ENCODE measurements at regions not wholly inside any gene's neighbourhood (a gene's known extent, or its start where the extent isn't known, plus 50 kb on each side); places are given as distances from the start of the nearest gene placed in this dataset.

DNA sequence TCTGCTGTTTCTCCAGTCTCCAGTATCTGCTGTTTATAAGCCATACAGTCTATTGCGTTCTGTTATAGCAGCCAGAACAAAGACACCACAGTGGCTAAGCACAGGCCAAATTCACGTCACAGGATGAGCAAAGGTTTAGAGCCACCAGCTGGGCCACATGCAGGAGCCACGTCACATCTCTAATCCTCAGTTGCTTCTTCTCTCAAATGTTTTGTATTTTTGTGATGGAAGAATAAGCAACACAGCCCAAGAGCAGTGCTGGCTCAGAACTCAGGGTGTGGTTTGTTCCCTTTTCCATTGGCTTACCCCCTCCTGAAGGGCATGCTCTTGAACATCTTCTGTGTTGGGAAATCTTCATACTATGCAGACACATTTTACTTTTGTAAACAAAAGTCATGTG, 309.4 kb upstream of the CDH5 start:
- H3K9ac ChIP-seq (ENCODE audit: low read length) = no peak overlapping the region
- H4K20me1 ChIP-seq (ENCODE audit: insufficient read depth) = no peaks in the 10 kb centered on the region
- H3K36me3 ChIP-seq (ENCODE audit: control insufficient read depth in 1 of 2, insufficient read depth in 2 of 2, low read length in 2 of 2) = no peaks in the 10 kb centered on the region
- intact Hi-C loops (cut with micrococcal nuclease) = no loop called here
- no peaks in the 10 kb centered on the region for H3K9me3 ChIP-seq (ENCODE audit: control insufficient read depth in 1 of 2, insufficient read depth in 1 of 2, low read depth in 1 of 2, low read length in 2 of 2)
- BruUV-seq (replicated peaks) = no TSS peak
- H3K9me2 ChIP-seq (ENCODE audit: insufficient read depth) = no peaks in the 10 kb centered on the region
- no peak for DNase-seq (ENCODE audit: low read depth, low spot score)
- ChIA-PET RAD21 (ENCODE audit: low non-redundant PET in 1 of 2, low total read pairs in 2 of 2, uncharacterized antibody in 2 of 2, unreplicated experiment in 2 of 2) (no interaction called here), POLR2A (no interaction called here), CTCF (no interaction called here)
- TF ChIP-seq, protein P1, sequence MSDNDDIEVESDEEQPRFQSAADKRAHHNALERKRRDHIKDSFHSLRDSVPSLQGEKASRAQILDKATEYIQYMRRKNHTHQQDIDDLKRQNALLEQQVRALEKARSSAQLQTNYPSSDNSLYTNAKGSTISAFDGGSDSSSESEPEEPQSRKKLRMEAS (IDR thresholded peaks at IDR 0.05) = no peak
- TF ChIP-seq FOSL1 (IDR thresholded peaks at IDR 0.05; ENCODE audit: low read depth) (no peak), CEBPB (IDR thresholded peaks at IDR 0.05; ENCODE audit: low read depth) (no peak), ATF3 (IDR thresholded peaks at IDR 0.05) (no peak), POLR2AphosphoS5 (IDR thresholded peaks at IDR 0.05; ENCODE audit: low read depth, low read length) (no peak), CBX3 (IDR thresholded peaks at IDR 0.05; ENCODE audit: low read depth) (no peak), EGR1 (IDR thresholded peaks at IDR 0.05; ENCODE audit: low read depth) (no peak), SRF (IDR thresholded peaks at IDR 0.05; ENCODE audit: low read depth) (no peak), ZBTB33 (IDR thresholded peaks at IDR 0.05; ENCODE audit: extremely low read depth, insufficient replicate concordance, low read length) (no peak), JUND (IDR thresholded peaks at IDR 0.05) (no peak), ELF1 (IDR thresholded peaks at IDR 0.05; ENCODE audit: borderline replicate concordance, low read depth) (no peak), SIN3A (IDR thresholded peaks at IDR 0.05; ENCODE audit: low read depth) (no peak), ZFX (IDR thresholded peaks at IDR 0.05) (no peak)
- TF ChIP-seq, protein P2, sequence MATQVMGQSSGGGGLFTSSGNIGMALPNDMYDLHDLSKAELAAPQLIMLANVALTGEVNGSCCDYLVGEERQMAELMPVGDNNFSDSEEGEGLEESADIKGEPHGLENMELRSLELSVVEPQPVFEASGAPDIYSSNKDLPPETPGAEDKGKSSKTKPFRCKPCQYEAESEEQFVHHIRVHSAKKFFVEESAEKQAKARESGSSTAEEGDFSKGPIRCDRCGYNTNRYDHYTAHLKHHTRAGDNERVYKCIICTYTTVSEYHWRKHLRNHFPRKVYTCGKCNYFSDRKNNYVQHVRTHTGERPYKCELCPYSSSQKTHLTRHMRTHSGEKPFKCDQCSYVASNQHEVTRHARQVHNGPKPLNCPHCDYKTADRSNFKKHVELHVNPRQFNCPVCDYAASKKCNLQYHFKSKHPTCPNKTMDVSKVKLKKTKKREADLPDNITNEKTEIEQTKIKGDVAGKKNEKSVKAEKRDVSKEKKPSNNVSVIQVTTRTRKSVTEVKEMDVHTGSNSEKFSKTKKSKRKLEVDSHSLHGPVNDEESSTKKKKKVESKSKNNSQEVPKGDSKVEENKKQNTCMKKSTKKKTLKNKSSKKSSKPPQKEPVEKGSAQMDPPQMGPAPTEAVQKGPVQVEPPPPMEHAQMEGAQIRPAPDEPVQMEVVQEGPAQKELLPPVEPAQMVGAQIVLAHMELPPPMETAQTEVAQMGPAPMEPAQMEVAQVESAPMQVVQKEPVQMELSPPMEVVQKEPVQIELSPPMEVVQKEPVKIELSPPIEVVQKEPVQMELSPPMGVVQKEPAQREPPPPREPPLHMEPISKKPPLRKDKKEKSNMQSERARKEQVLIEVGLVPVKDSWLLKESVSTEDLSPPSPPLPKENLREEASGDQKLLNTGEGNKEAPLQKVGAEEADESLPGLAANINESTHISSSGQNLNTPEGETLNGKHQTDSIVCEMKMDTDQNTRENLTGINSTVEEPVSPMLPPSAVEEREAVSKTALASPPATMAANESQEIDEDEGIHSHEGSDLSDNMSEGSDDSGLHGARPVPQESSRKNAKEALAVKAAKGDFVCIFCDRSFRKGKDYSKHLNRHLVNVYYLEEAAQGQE (IDR thresholded peaks at IDR 0.05; ENCODE audit: low read depth) = no peak
- TF ChIP-seq, protein P3, sequence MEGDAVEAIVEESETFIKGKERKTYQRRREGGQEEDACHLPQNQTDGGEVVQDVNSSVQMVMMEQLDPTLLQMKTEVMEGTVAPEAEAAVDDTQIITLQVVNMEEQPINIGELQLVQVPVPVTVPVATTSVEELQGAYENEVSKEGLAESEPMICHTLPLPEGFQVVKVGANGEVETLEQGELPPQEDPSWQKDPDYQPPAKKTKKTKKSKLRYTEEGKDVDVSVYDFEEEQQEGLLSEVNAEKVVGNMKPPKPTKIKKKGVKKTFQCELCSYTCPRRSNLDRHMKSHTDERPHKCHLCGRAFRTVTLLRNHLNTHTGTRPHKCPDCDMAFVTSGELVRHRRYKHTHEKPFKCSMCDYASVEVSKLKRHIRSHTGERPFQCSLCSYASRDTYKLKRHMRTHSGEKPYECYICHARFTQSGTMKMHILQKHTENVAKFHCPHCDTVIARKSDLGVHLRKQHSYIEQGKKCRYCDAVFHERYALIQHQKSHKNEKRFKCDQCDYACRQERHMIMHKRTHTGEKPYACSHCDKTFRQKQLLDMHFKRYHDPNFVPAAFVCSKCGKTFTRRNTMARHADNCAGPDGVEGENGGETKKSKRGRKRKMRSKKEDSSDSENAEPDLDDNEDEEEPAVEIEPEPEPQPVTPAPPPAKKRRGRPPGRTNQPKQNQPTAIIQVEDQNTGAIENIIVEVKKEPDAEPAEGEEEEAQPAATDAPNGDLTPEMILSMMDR (IDR thresholded peaks at IDR 0.05 in 2 of 3, conservative IDR thresholded peaks at IDR 0.05 in 1 of 3; ENCODE audit: borderline replicate concordance in 1 of 3, insufficient read depth in 1 of 3, low read depth in 2 of 3, low read length in 2 of 3) = no peak
- no peaks in the 10 kb centered on the region for H3K4me1 ChIP-seq (ENCODE audit: control insufficient read depth in 1 of 2, insufficient read depth in 2 of 2, low read length in 2 of 2)
- H3K27me3 ChIP-seq (ENCODE audit: insufficient read depth, low read length) = peaks cover 40% of the 10 kb centered on the region
- H2AFZ ChIP-seq (ENCODE audit: low read depth, low read length, poor library complexity, severe bottlenecking) = no peak overlapping the region
- no peaks in the 10 kb centered on the region for H3K79me2 ChIP-seq (ENCODE audit: insufficient read depth, low read length)
- no peak overlapping the region for H3K27ac ChIP-seq (ENCODE audit: low read depth, low read length)
- no peak overlapping the region for H3K4me2 ChIP-seq (ENCODE audit: low read length)
- no peak for ATAC-seq
- H3K4me3 ChIP-seq (replicated peaks in 1 of 2; ENCODE audit: low read depth in 1 of 2, low read length in 2 of 2) = no peak overlapping the region
